Upper lobe of left lung (tissue), 4 donors: ENCODE measurements at regions not wholly inside any gene's neighbourhood (a gene's known extent, or its start where the extent isn't known, plus 50 kb on each side); places are given as distances from the start of the nearest gene placed in this dataset.

Source experiments
- EP300 ChIP-seq, 4 donors: sonication (generic); formaldehyde crosslinking; IDR thresholded peaks; one replicate each; pipeline ENCODE4 v1.5.1; 2017; ENCODE audit warnings: antibody characterized with exemption in 4 of 4, control low read depth in 2 of 4
- POLR2A ChIP-seq, 4 donors: fragments of 450-650 bp; IDR thresholded peaks; one replicate each; pipeline ENCODE4 v1.5.1; 2016 to 2017; ENCODE audit warnings: antibody characterized with exemption in 4 of 4, mild to moderate bottlenecking in 2 of 4
- POLR2AphosphoS5 ChIP-seq, 2 donors: sonication (generic); formaldehyde crosslinking; IDR thresholded peaks; one replicate each; pipeline ENCODE4 v1.5.1; 2017; ENCODE audit warnings: antibody characterized with exemption in 2 of 2
- TF ChIP-seq, protein P1 (sequence below), 6 experiments: fragments of 450-650 bp in 4 of 6; fragments of 200-600 bp in 2 of 6; sonication (generic) in 2 of 6; IDR thresholded peaks; one replicate each; pipeline ENCODE4 v1.5.1; 2016 to 2019; ENCODE audit warnings: antibody characterized with exemption in 6 of 6

DNA sequence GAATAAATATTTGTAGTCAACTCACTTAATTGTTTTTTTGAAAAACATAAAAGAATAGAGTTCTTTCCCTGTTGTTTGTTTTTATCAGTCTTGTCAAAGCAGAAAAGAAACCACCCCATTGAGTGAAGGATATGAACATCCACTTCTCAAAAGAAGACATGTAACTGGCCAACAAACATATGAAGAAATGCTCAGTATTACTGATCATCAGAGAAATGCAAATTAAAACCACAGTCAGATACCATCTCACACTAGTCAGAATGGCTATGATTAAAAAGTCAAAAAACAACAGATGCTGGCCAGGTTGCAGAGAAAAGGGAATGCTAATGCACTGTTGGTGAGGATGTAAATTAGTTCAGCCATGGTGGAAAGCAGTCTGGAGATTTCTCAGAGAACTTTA, 326.1 kb upstream of the EMCN start:
- TF ChIP-seq, protein P1, sequence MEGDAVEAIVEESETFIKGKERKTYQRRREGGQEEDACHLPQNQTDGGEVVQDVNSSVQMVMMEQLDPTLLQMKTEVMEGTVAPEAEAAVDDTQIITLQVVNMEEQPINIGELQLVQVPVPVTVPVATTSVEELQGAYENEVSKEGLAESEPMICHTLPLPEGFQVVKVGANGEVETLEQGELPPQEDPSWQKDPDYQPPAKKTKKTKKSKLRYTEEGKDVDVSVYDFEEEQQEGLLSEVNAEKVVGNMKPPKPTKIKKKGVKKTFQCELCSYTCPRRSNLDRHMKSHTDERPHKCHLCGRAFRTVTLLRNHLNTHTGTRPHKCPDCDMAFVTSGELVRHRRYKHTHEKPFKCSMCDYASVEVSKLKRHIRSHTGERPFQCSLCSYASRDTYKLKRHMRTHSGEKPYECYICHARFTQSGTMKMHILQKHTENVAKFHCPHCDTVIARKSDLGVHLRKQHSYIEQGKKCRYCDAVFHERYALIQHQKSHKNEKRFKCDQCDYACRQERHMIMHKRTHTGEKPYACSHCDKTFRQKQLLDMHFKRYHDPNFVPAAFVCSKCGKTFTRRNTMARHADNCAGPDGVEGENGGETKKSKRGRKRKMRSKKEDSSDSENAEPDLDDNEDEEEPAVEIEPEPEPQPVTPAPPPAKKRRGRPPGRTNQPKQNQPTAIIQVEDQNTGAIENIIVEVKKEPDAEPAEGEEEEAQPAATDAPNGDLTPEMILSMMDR (IDR thresholded peaks at IDR 0.05): no peak
- TF ChIP-seq POLR2AphosphoS5 (IDR thresholded peaks at IDR 0.05) (no peak), EP300 (IDR thresholded peaks at IDR 0.05) (no peak), POLR2A (IDR thresholded peaks at IDR 0.05) (no peak)
